Osteocyte (in vitro differentiated cells): ENCODE measurements at regions not wholly inside any gene's neighbourhood (a gene's known extent, or its start where the extent isn't known, plus 50 kb on each side); places are given as distances from the start of the nearest gene placed in this dataset.
A peak's percentile ranks its signal among the peaks of the same experiment; 100 is the strongest.

Source experiments
- DNase-seq: peaks from one replicate; pipeline ENCODE4 v3.0.0; 2021; ENCODE audit warnings: mixed read lengths; ENCODE audit not compliant: unreplicated experiment; ENCODE audit errors: extremely low spot score
- H3K27ac Mint-ChIP-seq: one replicate; pipeline ENCODE4 v1.8.0; 2021; ENCODE audit warnings: mild to moderate bottlenecking, mixed read lengths; ENCODE audit not compliant: unreplicated experiment
- H3K27me3 Mint-ChIP-seq: one replicate; pipeline ENCODE4 v1.8.0; 2021; ENCODE audit warnings: mixed read lengths; ENCODE audit not compliant: unreplicated experiment
- H3K36me3 Mint-ChIP-seq: one replicate; pipeline ENCODE4 v1.8.0; 2021; ENCODE audit warnings: mixed read lengths; ENCODE audit not compliant: unreplicated experiment
- H3K4me1 Mint-ChIP-seq: one replicate; pipeline ENCODE4 v1.8.0; 2021; ENCODE audit warnings: mixed read lengths; ENCODE audit not compliant: unreplicated experiment
- H3K4me3 Mint-ChIP-seq: one replicate; pipeline ENCODE4 v1.8.0; 2021; ENCODE audit warnings: mild to moderate bottlenecking, moderate library complexity, mixed read lengths; ENCODE audit not compliant: unreplicated experiment
- H3K9me3 Mint-ChIP-seq: one replicate; pipeline ENCODE4 v1.8.0; 2021; ENCODE audit warnings: mixed read lengths; ENCODE audit not compliant: unreplicated experiment
- CTCF ChIP-seq: fragments of 200-600 bp; sonication (generic); IDR thresholded peaks from 2 replicates; pipeline ENCODE4 v1.5.0; 2021; ENCODE audit warnings: antibody characterized with exemption, mild to moderate bottlenecking, moderate library complexity

GRCh38 chr16:5693426-5693825 is 595.8 kb upstream of the EEF2KMT start:
- no peak for DNase-seq
- no peaks in the 10 kb centered on the region for H3K4me1 Mint-ChIP-seq
- H3K36me3 Mint-ChIP-seq: no peaks in the 10 kb centered on the region
- no peak for TF ChIP-seq CTCF
- H3K4me3 Mint-ChIP-seq: no peak overlapping the region
- peaks cover 38% of the 10 kb centered on the region for H3K9me3 Mint-ChIP-seq
- no peaks in the 10 kb centered on the region for H3K27me3 Mint-ChIP-seq
- no peak overlapping the region for H3K27ac Mint-ChIP-seq

GRCh38 chr16:5681966-5682365 is 584.4 kb upstream of the EEF2KMT start:
- Mint-ChIP-seq H3K27me3 (no peaks in the 10 kb centered on the region), H3K9me3 (peaks cover 53% of the 10 kb centered on the region), H3K4me3 (no peak overlapping the region), H3K27ac (no peak overlapping the region), H3K4me1 (no peaks in the 10 kb centered on the region), H3K36me3 (no peaks in the 10 kb centered on the region)
- no peak for TF ChIP-seq CTCF
- no peak for DNase-seq

GRCh38 chr16:5678371-5678770 is 580.8 kb upstream of the EEF2KMT start:
- peak; percentile 27 for DNase-seq
- Mint-ChIP-seq H3K27me3 (no peaks in the 10 kb centered on the region), H3K4me1 (no peaks in the 10 kb centered on the region), H3K36me3 (no peaks in the 10 kb centered on the region), H3K27ac (no peak overlapping the region), H3K9me3 (peaks cover 52% of the 10 kb centered on the region), H3K4me3 (no peak overlapping the region)
- TF ChIP-seq CTCF: no peak

GRCh38 chr16:5671421-5671820 is 573.8 kb upstream of the EEF2KMT start:
- no peak for TF ChIP-seq CTCF
- no peaks in the 10 kb centered on the region for H3K36me3 Mint-ChIP-seq
- H3K27me3 Mint-ChIP-seq: no peaks in the 10 kb centered on the region

GRCh38 chr16:5670198-5670597 is 572.6 kb upstream of the EEF2KMT start:
- TF ChIP-seq CTCF: no peak
- no peak overlapping the region for H3K27ac Mint-ChIP-seq
- peaks cover 45% of the 10 kb centered on the region for H3K9me3 Mint-ChIP-seq
- H3K36me3 Mint-ChIP-seq: no peaks in the 10 kb centered on the region
- no peaks in the 10 kb centered on the region for H3K4me1 Mint-ChIP-seq
- no peaks in the 10 kb centered on the region for H3K27me3 Mint-ChIP-seq
- DNase-seq: no peak
- no peak overlapping the region for H3K4me3 Mint-ChIP-seq

More at GRCh38 chr16:5671421-5671820, 573.8 kb upstream of the EEF2KMT start:
- Mint-ChIP-seq H3K27ac (no peak overlapping the region), H3K4me1 (no peaks in the 10 kb centered on the region), H3K9me3 (peaks cover 45% of the 10 kb centered on the region), H3K4me3 (no peak overlapping the region)
- no peak for DNase-seq
